GM12872 (cell line): ENCODE measurements at regions not wholly inside any gene's neighbourhood (a gene's known extent, or its start where the extent isn't known, plus 50 kb on each side); places are given as distances from the start of the nearest gene placed in this dataset.

Experiments used
- TF ChIP-seq, protein P1 (sequence below): IDR thresholded peaks from 3 replicates; pipeline ENCODE4 v1.5.1; 2011; ENCODE audit warnings: low read depth, mild to moderate bottlenecking, low read length, moderate library complexity; ENCODE audit not compliant: insufficient read depth

DNA sequence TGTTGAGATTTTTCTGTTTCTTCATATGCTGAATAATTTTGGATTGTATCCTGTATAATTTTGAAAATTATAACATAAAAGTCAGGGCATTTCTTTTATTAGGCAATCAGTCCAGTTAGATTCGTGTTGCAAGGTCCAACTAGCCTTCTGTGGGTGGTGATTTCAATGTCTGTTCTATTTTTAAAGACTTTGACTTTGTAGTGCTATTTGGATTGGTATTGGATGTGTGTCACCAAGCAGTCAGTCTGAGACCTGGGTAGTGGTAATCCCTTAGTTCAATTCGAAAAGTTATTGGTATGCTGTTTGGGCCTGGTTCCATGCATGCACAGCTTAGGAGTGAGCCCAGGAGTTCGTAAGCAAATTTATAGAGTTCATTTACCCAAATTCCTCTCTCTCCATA lies 82.2 kb downstream of the EPDR1 start:
- TF ChIP-seq, protein P1, sequence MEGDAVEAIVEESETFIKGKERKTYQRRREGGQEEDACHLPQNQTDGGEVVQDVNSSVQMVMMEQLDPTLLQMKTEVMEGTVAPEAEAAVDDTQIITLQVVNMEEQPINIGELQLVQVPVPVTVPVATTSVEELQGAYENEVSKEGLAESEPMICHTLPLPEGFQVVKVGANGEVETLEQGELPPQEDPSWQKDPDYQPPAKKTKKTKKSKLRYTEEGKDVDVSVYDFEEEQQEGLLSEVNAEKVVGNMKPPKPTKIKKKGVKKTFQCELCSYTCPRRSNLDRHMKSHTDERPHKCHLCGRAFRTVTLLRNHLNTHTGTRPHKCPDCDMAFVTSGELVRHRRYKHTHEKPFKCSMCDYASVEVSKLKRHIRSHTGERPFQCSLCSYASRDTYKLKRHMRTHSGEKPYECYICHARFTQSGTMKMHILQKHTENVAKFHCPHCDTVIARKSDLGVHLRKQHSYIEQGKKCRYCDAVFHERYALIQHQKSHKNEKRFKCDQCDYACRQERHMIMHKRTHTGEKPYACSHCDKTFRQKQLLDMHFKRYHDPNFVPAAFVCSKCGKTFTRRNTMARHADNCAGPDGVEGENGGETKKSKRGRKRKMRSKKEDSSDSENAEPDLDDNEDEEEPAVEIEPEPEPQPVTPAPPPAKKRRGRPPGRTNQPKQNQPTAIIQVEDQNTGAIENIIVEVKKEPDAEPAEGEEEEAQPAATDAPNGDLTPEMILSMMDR = no peak

DNA sequence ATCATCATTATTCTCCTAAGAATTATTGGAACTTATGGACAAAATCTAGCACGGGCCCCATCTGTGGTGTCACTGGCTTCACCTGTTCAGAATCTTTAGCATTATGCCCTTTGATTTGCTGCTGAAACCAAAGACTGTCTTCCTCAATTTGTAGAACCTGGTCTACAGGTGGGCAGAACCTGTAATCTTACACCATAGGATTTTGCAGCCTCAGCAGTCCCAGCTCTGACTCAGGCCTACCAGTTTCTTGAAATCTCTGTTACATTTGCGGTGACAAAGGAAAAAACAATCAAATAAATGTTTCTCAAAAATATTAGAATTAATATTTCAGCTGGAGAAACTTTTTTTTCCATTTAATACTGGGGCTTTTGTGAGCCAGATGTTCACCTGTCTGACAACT lies 86.1 kb downstream of the EPDR1 start:
- TF ChIP-seq, protein P1 = no peak

DNA sequence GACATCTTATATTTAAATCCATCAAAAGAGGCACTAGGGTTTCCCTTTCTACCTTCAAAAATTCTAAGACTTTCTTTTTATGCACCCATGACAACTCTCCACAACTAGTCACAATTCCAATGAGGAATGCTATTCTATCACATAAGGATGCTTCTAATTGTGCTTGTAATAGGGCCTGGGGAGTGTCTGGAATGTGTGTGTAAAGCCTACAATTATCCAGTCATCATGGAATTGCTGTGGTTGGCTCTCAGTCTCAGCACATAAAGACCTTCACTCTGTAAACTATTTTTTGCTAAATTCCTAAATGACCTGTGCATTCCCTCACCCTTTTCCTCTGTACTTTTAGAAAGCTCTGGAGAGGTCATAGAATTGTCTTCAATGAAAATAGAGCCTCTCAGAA lies 86.7 kb downstream of the EPDR1 start:
- TF ChIP-seq, protein P1 = no peak

DNA sequence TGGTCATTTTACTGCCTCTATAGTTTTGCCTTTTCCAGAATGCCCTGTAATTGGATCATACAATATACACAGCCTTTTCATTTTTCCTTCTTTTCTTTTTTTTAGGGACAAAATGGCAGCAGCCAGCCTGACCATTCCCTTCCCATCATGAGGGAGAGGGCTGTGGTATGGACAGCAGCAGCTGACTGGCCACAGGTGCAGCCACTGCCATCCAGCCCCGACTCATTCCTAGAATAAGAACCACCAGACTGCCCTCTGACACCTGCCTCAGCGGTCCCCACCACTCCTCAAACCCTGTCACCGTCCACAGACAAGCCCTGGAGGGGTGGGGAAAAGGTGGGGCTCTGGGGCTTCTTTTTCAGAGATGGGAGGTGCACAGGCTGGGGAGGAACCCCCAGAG lies 92.8 kb downstream of the EPDR1 start:
- TF ChIP-seq, protein P1 = no peak

DNA sequence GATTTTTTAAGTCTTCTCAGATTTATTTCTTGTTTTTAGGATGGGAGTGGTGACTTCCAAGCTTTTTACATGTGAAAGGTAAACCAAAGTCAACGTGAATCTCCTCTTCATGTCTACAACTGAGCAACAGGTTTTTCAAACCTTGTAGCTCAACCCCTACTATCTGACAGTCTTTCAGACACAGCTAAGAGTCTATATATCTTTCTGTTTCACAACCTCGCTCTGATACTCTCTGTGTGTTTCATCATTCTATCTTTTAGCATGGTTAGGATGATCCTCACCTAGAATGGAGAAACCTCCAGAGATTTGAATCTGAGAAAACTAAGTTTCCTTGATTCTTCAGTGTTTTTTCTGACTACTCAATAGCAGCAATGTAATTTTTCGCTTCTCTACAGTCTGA lies 96.1 kb downstream of the EPDR1 start:
- TF ChIP-seq, protein P1 = no peak

DNA sequence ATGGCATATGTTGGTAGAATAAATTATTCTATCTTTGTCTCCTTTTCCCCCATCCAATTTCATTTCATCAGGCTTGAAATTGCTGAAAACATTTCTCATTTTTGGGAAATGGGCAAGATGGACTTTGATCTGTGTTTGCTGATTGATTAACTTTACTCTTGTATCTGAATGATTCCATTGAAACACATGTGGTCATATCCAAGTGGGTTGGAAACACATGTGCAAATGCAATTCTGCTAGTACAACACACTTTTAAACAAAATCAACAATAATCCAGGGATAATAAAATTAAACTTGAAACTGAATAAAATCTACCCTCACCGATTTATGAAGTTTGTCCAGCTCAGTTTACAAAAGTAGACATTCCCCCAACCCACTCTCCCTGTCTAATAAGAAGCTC lies 96.9 kb downstream of the EPDR1 start:
- TF ChIP-seq, protein P1 = no peak

DNA sequence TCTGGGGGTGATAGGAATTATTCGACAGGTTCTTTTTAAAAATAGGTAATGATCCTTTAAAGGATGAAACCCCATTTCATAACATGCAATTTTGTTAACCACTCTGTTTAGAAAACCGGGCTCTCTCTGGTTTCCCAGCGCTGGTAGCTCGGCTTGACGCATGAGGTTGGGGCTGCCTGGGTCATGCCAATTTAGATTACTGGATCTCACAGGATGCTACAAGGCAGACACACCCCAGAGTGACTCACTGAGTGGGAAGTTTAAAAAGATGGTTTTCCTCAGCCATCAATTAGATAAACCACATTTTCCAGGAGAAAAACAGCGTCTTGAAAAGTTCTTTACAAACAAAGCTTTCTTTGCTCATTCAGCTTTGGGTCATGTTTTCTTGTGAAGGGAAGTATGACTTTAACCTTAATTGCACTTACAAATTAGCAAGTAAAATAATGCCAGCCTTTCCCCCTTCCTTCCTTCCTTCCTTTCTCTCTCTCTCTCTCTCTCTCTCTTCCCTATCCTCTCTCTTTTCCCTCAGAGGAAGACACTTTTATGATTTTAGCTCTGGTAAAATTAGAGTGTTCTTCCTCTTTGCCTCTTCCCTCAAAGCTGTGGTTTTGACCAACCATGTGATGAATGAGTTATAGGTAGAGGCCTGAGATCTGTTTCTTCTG lies 99.8 kb downstream of the EPDR1 start:
- TF ChIP-seq, protein P1 = no peak
